GM12878 (cell line): ENCODE measurements at regions not wholly inside any gene's neighbourhood (a gene's known extent, or its start where the extent isn't known, plus 50 kb on each side); places are given as distances from the start of the nearest gene placed in this dataset.

ENCODE experiments used
- ATAC-seq: fragments of 200-7000 bp; cut with Tn5 transposase; 3 replicates; pipeline ENCODE4 v1.9.1; 2020; ENCODE audit warnings: mild to moderate bottlenecking, moderate library complexity
- BruUV-seq: library from RNA; stranded (reverse); fragments of 400-500 nt; replicated peaks from 2 replicates; lab custom pipeline; 2021; lab: Mats Ljungman, UMichigan
- CTCF ChIA-PET: fragments of 300-600 bp; sonication (Branson Sonifier 250); formaldehyde crosslinking; extraction: SDS; loops from one replicate; lab custom pipeline; 2021; ENCODE audit warnings: inconsistent platforms; lab: Yijun Ruan, JAX
- POLR2A ChIA-PET: fragments of 350-600 bp; formaldehyde crosslinking; extraction: SDS; loops from one replicate; lab custom pipeline; 2021; ENCODE audit warnings: inconsistent platforms; lab: Charles Lee
- RAD21 ChIA-PET: fragments of 300-600 bp; sonication (Branson Sonifier 250); formaldehyde crosslinking; loops from one replicate; lab custom pipeline; 2023; ENCODE audit warnings: antibody characterized with exemption; ENCODE audit not compliant: unreplicated experiment; lab: Charles Lee
- SMC1A ChIA-PET: fragments of 300-600 bp; sonication (Branson Sonifier 250); formaldehyde crosslinking; loops from one replicate; lab custom pipeline; 2023; ENCODE audit not compliant: unreplicated experiment, uncharacterized antibody; lab: Charles Lee
- DNase-seq: peaks from one replicate; pipeline ENCODE4 v3.0.0-alpha.2; 2011; ENCODE audit warnings: low read depth, low spot score
- FAIRE-seq: peaks from 3 replicates; lab custom pipeline; 2011; peaks lifted over from hg19 to GRCh38; lab: Jason Lieb, UNC
- H2AFZ ChIP-seq: 2 replicates; pipeline ENCODE4 v1.6.0; 2011; ENCODE audit warnings: low read depth, low read length, control low read depth; ENCODE audit not compliant: control insufficient read depth
- H3K27ac ChIP-seq: 2 replicates; pipeline ENCODE4 v1.5.1; 2011; ENCODE audit warnings: control low read depth; ENCODE audit not compliant: control insufficient read depth, insufficient read depth
- H3K27me3 ChIP-seq, 2 experiments: replicated peaks in 1 of 2; 2 replicates each; pipeline versions ENCODE4 v1.6.0 to v1.6.1; 2011; ENCODE audit warnings: low read length in 1 of 2; ENCODE audit not compliant: control insufficient read depth in 2 of 2, insufficient read depth in 2 of 2
- H3K36me3 ChIP-seq, 2 experiments: 2 replicates each; pipeline ENCODE4 v1.5.1; 2011; ENCODE audit warnings: low read length in 1 of 2; ENCODE audit not compliant: control insufficient read depth in 2 of 2, insufficient read depth in 2 of 2
- H3K4me1 ChIP-seq: 2 replicates; pipeline ENCODE4 v1.6.1; 2011; ENCODE audit warnings: mild to moderate bottlenecking, low read length, moderate library complexity, mixed read lengths; ENCODE audit not compliant: control insufficient read depth, insufficient read depth
- H3K4me2 ChIP-seq: 2 replicates; pipeline ENCODE4 v1.6.0; 2011; ENCODE audit warnings: control low read depth; ENCODE audit not compliant: control insufficient read depth, insufficient read depth
- H3K4me3 ChIP-seq: fragments of 200-600 bp; sonication (generic); 2 replicates; pipeline ENCODE4 v1.5.1; 2016
- H3K79me2 ChIP-seq: 2 replicates; pipeline ENCODE4 v1.6.0; 2011; ENCODE audit warnings: low read length; ENCODE audit not compliant: control insufficient read depth, insufficient read depth
- H3K9ac ChIP-seq: 2 replicates; pipeline ENCODE4 v1.8.0; 2011; ENCODE audit warnings: low read length, control low read depth, mixed read lengths; ENCODE audit not compliant: control insufficient read depth, insufficient read depth
- H3K9me3 ChIP-seq: replicated peaks from 3 replicates; pipeline ENCODE4 v1.5.1; 2011; ENCODE audit warnings: mild to moderate bottlenecking, low read length; ENCODE audit not compliant: control insufficient read depth, insufficient read depth
- H4K20me1 ChIP-seq: 2 replicates; pipeline ENCODE4 v1.6.0; 2011; ENCODE audit not compliant: control insufficient read depth, insufficient read depth
- CREM ChIP-seq: IDR thresholded peaks from 2 replicates; pipeline ENCODE4 v1.6.1; 2014; ENCODE audit warnings: antibody characterized with exemption, low read depth
- E2F8 ChIP-seq: fragments of 450-650 bp; IDR thresholded peaks from 2 replicates; pipeline ENCODE4 v1.6.1; 2018; ENCODE audit warnings: mild to moderate bottlenecking, low read depth, moderate library complexity; ENCODE audit not compliant: partially characterized antibody
- ELK1 ChIP-seq: IDR thresholded peaks from 2 replicates; pipeline ENCODE4 v1.6.1; 2012; ENCODE audit warnings: low read depth, low read length, improper control_type of control experiment
- HCFC1 ChIP-seq: fragments of 150-350 bp; IDR thresholded peaks from 2 replicates; pipeline ENCODE4 v1.6.1; 2014; ENCODE audit warnings: low read length
- HDAC2 ChIP-seq: fragments of 200-600 bp; sonication (generic); IDR thresholded peaks from 2 replicates; pipeline ENCODE4 v1.6.1; 2017
- HSF1 ChIP-seq: fragments of 150-350 bp; IDR thresholded peaks from 2 replicates; pipeline ENCODE4 v1.6.1; 2014; ENCODE audit warnings: mild to moderate bottlenecking, low read depth, low read length
- IRF5 ChIP-seq: fragments of 450-650 bp; IDR thresholded peaks from 2 replicates; pipeline ENCODE4 v1.6.1; 2017; ENCODE audit warnings: borderline replicate concordance
- MEF2B ChIP-seq: fragments of 450-650 bp; IDR thresholded peaks from 2 replicates; pipeline ENCODE4 v1.6.1; 2018; ENCODE audit warnings: mild to moderate bottlenecking, moderate library complexity; ENCODE audit not compliant: partially characterized antibody, poor library complexity, severe bottlenecking
- MLLT1 ChIP-seq: fragments of 450-650 bp; IDR thresholded peaks from 2 replicates; pipeline ENCODE4 v1.6.1; 2016; ENCODE audit warnings: mild to moderate bottlenecking
- NFIC ChIP-seq: IDR thresholded peaks from 2 replicates; pipeline ENCODE4 v1.6.1; 2012; ENCODE audit warnings: low read depth, mild to moderate bottlenecking, inconsistent platforms, low read length, moderate library complexity
- NR2C1 ChIP-seq: fragments of 450-650 bp; IDR thresholded peaks from 2 replicates; pipeline ENCODE4 v1.6.1; 2017; ENCODE audit warnings: antibody characterized with exemption, mild to moderate bottlenecking, moderate library complexity
- NRF1 ChIP-seq: conservative IDR thresholded peaks from 2 replicates; pipeline ENCODE4 v1.6.1; 2011; ENCODE audit warnings: mild to moderate bottlenecking, low read depth, low read length, improper control_type of control experiment
- SP1 ChIP-seq: IDR thresholded peaks from one replicate; pipeline ENCODE4 v1.6.1; 2011; ENCODE audit warnings: low read depth, low read length
- TAF1 ChIP-seq: IDR thresholded peaks from 2 replicates; pipeline ENCODE4 v1.6.1; 2011; ENCODE audit warnings: mild to moderate bottlenecking, low read depth, low read length, borderline replicate concordance
- TCF3 ChIP-seq: IDR thresholded peaks from 2 replicates; pipeline ENCODE4 v1.6.1; 2012; ENCODE audit warnings: low read depth, mild to moderate bottlenecking, low read length, borderline replicate concordance; ENCODE audit not compliant: insufficient read depth
- WGBS: methylation state at CpG from one replicate; pipeline ENCODE4 v1.1.6; 2016; ENCODE audit warnings: low lambda C conversion rate; ENCODE audit not compliant: insufficient replicate concordance, insufficient coverage; ENCODE audit errors: missing lambda C conversion rate; 5-methylcytosine and 5-hydroxymethylcytosine counted together
- in situ Hi-C: fragments of 300-500 bp; cut with MboI; formaldehyde crosslinking; loops from 9 replicates; pipeline ENCODE4 v1.14.3; 2018; ENCODE audit warnings: mixed read lengths
- intact Hi-C: fragments of 100-400 bp; cut with micrococcal nuclease; formaldehyde crosslinking; loops from one replicate; pipeline ENCODE4 v1.14.2; 2022; ENCODE audit not compliant: unreplicated experiment

- TF ChIP-seq E2F8, result no peak
Observed at GRCh38 chr3:17986348-17986816, 244.0 kb upstream of the TBC1D5 start (continued).

GRCh38 chr3:17985658-17986347 lies 243.4 kb upstream of the TBC1D5 start:
- ATAC-seq, result no peak
- no peak for FAIRE-seq
- H3K36me3 ChIP-seq, result no peaks in the 10 kb centered on the region
- no peaks in the 10 kb centered on the region for H3K79me2 ChIP-seq
- no peaks in the 10 kb centered on the region for H4K20me1 ChIP-seq
- BruUV-seq, result no TSS peak
- H3K4me2 ChIP-seq, result no peak overlapping the region
- intact Hi-C loops (no loop called here), in situ Hi-C loops (no loop called here)
- H3K27ac ChIP-seq, result no peak overlapping the region
- H3K4me1 ChIP-seq, result no peaks in the 10 kb centered on the region
- H3K27me3 ChIP-seq, result peaks cover 0 to 2% of the 10 kb centered on the region in 2 experiments
- CTCF ChIA-PET, result no interaction called here
- RAD21 ChIA-PET, result no interaction called here
- SMC1A ChIA-PET, result no interaction called here
- POLR2A ChIA-PET, result no interaction called here
- H3K4me3 ChIP-seq, result no peak overlapping the region
- WGBS, result 2% methylated on average over 2 of the region's 2 CpGs
- H2AFZ ChIP-seq, result no peak overlapping the region
- DNase-seq, result no peak
- no peaks in the 10 kb centered on the region for H3K9me3 ChIP-seq
- no peak overlapping the region for H3K9ac ChIP-seq
- TF ChIP-seq TAF1 (no peak), HDAC2 (no peak), HSF1 (no peak), TCF3 (no peak), ELK1 (no peak), CREM (no peak), IRF5 (no peak), SP1 (no peak), HCFC1 (no peak), NFIC (no peak), NRF1 (no peak), MEF2B (no peak), NR2C1 (no peak), MLLT1 (no peak)
